HG03039 (cell line): ENCODE measurements at regions not wholly inside any gene's neighbourhood (a gene's known extent, or its start where the extent isn't known, plus 50 kb on each side); places are given as distances from the start of the nearest gene placed in this dataset.
A peak's percentile ranks its signal among the peaks of the same experiment; 100 is the strongest.
"Not testable (repeated sequence)": the region's sequence is repeated elsewhere in the genome, so short reads cannot be mapped to it uniquely, and the experiment has no call there.

ENCODE experiments used
- ATAC-seq: cut with Tn5 transposase; IDR thresholded peaks from one replicate; pipeline ENCODE4 v1.9.1; 2021; ENCODE audit warnings: mild to moderate bottlenecking, moderate library complexity; ENCODE audit not compliant: unreplicated experiment

GRCh38 chr9:106177216-106177615 is 482.9 kb downstream of the TMEM38B start:
- no peak for ATAC-seq

- no peak for ATAC-seq
Observed at GRCh38 chr9:106179191-106179590, 484.9 kb downstream of the TMEM38B start.

GRCh38 chr9:106203815-106204516 is 509.6 kb downstream of the TMEM38B start:
- not testable (repeated sequence) for ATAC-seq

DNA sequence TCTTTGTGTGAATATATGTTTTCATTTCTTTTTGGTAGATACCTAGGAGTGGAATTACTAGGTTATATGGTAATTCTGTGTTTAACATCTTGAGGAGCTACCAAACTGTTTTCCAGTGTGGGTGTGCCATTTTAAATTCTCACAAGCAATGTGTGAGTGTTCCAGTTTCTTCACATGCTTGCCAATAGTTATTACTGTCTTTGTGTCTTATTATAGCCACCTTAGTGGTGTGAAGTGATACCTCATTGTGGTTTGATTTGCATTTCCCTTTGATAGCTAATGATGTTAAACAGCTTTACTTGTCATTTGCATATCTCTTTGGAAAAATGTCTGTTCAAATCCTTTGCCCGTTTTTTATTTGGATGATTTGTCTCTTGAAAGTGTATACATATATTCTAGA is 513.0 kb downstream of the TMEM38B start:
- no peak for ATAC-seq

GRCh38 chr9:106218427-106218826 is 524.1 kb downstream of the TMEM38B start:
- ATAC-seq, result no peak

DNA sequence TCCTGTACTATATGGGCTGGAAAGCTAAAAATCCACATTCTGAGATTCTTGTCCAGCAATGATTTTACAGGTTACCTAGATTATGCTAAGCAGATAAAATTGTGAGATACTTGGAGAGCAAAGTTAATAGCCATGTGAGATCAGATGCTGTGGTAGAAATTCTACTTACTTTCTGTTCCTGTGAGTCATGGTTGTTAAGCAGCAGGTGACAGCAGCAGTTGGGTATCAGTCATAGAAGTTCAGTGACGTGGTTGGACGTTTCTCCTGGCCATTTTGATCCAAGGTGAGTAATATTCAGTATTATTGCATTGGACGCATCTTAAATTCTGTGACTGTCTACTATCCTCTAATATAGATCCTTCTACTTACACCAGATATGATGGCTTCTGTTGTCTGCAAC is 524.5 kb downstream of the TMEM38B start:
- ATAC-seq, result peak; percentile 51

GRCh38 chr9:106220415-106220814 is 526.1 kb downstream of the TMEM38B start:
- no peak for ATAC-seq

GRCh38 chr9:106228861-106229260 is 534.5 kb downstream of the TMEM38B start:
- no peak for ATAC-seq

GRCh38 chr9:106233116-106233515 is 538.8 kb downstream of the TMEM38B start:
- no peak for ATAC-seq

GRCh38 chr9:106260908-106261307 is 566.6 kb downstream of the TMEM38B start:
- not testable (repeated sequence) for ATAC-seq

DNA sequence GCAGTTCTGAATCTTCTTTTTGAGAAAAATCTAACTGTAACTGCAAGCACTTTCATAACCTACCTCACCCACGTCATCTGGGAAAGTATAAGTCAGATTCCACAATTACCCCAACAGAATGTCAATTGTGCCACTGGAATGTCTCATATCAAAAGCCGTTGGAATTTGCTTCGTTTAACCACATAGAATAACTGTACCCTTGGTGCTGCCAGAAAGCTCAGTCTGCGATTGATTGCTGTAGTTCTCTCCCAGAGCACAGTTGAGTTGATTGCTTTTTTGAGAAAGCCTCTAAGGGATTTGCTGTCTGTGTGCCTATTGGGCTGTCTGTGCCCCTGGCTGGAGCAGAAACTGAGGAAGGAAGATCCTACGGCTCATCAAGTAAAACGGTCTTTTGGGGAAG is 583.6 kb downstream of the TMEM38B start:
- ATAC-seq, result no peak

DNA sequence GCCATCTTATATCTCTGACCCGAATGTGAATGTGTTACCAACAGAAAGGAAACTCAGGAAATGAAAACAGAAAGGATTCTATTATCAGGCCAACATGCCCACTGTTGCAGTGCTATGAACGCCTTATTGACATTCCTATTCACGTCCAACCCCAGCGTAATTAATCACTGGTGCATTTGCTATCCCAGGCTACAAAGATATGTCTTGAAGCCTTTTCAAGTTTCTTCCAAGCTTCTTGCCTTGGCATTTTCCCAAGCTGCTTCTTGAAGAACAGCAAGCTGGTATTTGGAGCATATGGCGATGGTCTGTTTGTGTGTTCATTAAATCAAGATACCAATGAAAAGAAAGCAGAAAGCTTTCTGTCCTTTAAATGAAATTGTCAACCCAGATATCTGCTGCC is 579.2 kb upstream of the ZNF462 start:
- no peak for ATAC-seq

DNA sequence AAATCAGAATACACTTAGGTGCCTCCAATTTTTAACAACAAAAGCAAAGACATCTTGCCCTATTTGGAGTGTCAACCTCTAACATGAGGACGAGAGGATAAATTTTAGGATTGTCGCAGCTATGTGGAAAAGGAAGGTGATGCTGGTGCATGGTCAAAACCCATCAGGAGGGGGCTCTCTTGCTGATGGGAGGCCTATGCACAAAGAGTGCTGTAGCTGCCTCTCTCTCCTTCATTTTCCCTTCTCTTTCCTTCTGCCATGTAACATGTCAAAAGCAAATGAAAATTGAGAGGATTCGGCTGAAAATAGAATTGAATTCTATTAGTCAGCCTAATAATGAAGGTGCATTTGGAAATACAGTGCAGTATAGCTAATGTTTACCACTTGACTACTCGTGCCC is 578.7 kb upstream of the ZNF462 start:
- ATAC-seq, result no peak

- ATAC-seq, result no peak
Observed at GRCh38 chr9:106286249-106286648, 576.7 kb upstream of the ZNF462 start.

GRCh38 chr9:106287091-106287631 is 575.8 kb upstream of the ZNF462 start:
- no peak for ATAC-seq

DNA sequence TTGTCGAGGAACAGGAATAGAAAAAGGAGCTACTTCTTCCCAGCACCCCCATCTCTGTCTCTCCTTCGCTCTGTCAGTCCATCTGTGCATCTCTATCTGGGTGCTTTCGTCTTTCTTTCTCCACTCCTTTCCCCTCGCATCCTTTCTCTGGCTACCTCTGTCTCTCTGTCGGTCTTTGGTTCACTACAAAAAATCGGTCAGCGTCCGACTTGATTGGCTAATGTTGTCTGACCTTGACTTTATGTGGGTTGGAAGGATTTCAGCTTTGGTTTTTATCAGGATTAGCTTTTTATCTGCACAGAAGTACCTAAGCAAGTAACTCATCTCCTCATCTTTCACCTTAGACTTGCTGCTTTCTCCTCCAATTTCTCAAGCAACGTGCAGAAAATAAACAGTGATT is 575.2 kb upstream of the ZNF462 start:
- no peak for ATAC-seq

DNA sequence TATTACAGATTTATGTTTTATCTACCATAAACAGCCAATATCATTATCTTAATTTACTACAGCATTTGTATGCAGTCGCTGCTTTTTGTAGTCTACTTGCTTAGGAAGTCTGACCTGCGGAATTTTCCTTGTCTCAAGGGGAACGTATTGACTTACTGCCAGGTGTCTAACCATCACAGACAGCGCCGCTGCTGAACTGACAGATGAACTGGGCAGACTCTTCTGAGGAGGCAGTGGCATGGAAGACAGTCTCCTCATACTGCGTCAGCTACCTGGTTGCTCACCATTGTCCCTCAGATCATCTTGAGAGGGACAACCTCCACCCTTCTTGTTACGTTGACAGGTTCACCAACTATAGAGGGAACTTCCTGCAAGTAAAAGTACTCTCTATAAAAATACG is 574.3 kb upstream of the ZNF462 start:
- ATAC-seq, result no peak

DNA sequence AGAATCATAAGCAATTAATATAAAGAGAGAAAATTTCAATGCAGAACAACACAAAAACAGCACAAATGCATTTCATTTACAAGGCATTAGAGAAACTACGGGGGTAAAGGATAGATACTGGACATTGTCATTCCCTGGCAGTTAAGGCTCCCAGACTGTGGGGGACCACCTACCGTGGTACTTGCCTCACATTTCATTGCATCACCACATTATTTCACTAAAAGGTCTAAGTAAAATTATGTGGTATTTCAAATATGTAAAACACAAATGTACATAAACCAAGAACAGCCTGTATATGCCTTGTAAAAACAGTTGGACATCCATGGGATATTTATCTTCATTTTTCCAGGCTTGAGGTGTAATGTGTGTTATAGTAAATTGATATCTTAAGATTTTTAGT is 571.2 kb upstream of the ZNF462 start:
- no peak for ATAC-seq

GRCh38 chr9:106296426-106296825 is 566.5 kb upstream of the ZNF462 start:
- ATAC-seq, result no peak

GRCh38 chr9:106298997-106299396 is 564.0 kb upstream of the ZNF462 start:
- no peak for ATAC-seq

DNA sequence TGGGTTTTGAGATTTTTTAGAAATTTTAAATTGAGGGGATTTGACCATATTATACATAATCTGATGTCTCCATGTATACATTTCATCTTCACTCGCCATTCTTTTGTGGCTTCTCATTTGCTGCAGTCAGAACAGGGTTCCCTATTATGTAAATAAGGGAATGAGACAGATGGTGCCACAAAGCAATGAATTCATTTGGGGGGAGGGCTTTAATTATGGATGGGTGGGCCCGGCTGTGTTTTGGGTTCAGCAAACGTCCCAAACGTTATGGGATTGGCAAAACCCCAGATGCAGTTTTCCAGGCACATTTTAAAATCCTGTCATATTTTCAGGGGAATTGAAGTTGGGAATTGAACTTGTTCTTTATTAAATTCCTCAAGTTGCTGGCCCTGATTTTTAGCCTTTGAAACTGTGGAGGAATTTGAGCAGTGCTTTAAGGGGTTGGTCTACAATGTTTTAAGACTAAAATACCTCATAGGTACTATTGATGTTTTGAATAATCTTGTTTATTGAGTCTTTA is 558.5 kb upstream of the ZNF462 start:
- ATAC-seq, result no peak

DNA sequence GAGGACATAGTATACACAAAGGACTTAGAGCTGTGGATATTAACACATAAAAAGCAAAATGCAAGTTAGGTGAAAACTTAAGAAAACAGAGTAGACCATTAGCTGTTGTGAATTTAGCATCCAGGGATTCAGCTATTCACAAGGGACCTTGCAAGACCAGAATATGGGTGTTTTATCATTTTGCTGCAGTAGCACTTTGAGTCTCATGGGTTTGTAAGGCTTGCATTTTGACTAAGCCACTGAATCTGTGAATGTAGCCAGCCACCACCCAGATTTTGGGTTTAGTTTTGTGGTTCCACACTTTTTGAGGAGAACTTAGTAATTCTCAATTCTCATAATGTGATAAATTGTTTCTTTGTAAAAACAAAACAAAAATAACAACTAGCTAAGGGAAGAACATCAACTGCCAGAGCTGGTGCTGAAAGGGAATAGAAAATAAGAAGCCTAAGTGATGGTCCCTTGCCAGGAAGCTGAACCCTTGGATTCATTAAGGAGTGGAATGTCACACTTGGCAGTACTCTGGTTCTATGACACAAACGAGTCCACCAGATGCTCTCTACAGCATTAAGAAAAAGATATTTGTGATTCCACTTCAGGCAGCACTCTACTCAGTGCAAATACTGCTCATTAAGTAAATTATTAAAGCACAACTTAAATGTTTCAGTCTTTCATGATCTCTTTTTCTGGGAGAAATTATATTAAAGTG is 557.4 kb upstream of the ZNF462 start:
- no peak for ATAC-seq
